ENCODE measurements at regions not wholly inside any gene's neighbourhood (a gene's known extent, or its start where the extent isn't known, plus 50 kb on each side); places are given as distances from the start of the nearest gene placed in this dataset.
A peak's percentile ranks its signal among the peaks of the same experiment; 100 is the strongest.

DNA sequence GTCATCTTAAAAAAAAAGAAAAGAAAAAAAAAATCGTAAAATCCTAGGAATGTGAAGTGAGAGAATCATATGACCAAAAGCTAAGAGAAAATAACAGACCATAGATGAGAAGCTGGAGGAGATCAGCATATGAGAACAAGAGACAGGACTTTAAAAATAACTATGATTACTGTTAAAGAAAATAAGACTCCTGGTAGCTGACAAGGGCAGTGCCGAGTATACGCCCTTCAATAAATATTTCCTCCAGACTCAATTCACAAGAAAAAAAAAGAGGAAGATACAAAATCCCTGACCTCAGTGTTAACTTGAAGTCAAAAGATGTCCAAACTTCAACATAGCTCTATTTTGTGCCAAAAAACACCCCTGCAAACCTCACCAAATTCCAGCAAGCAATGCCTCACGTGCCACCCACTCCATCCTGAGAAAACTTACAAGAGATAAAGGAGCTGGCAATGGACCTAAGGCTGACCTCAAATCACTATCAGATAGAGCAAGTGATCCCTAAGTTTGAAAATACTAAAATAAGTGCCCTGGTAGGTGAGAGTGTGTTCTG lies 817.2 kb downstream of the SOCS6 start:
- no peaks in the 10 kb centered on the region for H3K4me1 ChIP-seq (ENCODE audit: insufficient read depth, low read length)
- no peak for DNase-seq
- H3K4me3 ChIP-seq (ENCODE audit: low read length in 2 of 2), result no peak overlapping the region
- peaks cover 0 to 2% (median 0%) of the 10 kb centered on the region in 8 donors for H3K9me3 Mint-ChIP-seq
- no peaks in the 10 kb centered on the region for H3K9me3 ChIP-seq (ENCODE audit: control insufficient read depth in 1 of 2, low read length in 2 of 2)
- no peak overlapping the region for H3K27ac Mint-ChIP-seq
- no peaks in the 10 kb centered on the region for H3K27me3 ChIP-seq (ENCODE audit: insufficient read depth, low read length)
- no peak overlapping the region for H3K27ac ChIP-seq (ENCODE audit: low read depth, low read length)
- intact Hi-C loops (cut with micrococcal nuclease), result no loop called here
- no peak overlapping the region for H3K4me3 Mint-ChIP-seq
- H3K36me3 Mint-ChIP-seq, result no peaks in the 10 kb centered on the region
- ChIA-PET POLR2A (ENCODE audit: partially characterized antibody) (no interaction called here), CTCF (ENCODE audit: partially characterized antibody) (no interaction called here)
- H3K27me3 Mint-ChIP-seq, result no peaks in the 10 kb centered on the region
- H3K36me3 ChIP-seq (ENCODE audit: insufficient read depth, low read length), result no peaks in the 10 kb centered on the region
- no peaks in the 10 kb centered on the region for H3K4me1 Mint-ChIP-seq

DNA sequence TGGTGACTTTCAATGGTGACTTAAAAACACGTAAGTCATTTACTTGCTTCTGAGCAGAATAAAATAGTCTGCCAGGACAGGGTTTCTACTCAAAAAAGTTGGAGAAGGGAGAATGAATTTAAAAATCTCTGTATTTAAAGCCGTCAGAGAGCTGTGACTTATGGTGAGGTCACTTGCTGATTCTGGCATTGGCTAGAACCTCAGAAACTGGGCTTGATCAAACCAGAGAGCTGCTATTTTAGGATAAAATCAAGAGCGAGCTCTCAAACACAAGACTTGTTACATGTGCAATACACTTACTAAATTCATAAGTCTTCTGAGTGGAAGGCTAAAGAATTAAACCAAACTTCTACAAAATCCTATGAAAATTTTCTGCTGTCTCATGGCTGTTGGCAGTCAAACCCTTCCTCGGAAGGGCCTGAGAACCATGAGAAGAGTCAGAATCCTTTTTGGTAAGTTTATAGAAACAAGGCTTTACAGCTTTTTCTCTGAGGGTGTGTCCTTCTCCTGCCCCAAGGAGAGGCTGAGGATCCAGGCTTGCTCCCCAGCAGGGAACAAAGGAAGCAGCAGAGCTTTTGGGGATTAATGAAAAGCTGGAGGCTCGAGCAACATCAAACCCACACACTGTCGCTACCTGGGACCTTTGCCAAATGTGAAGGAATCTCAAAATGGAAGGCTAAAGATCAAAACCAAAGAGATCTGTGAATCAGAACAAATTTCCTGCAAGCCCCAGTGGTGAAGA lies 816.4 kb downstream of the SOCS6 start:
- no peak overlapping the region for H3K4me3 ChIP-seq (ENCODE audit: low read length in 2 of 2)
- no peaks in the 10 kb centered on the region for H3K27me3 Mint-ChIP-seq
- no peaks in the 10 kb centered on the region for H3K27me3 ChIP-seq (ENCODE audit: insufficient read depth, low read length)
- peaks cover 0 to 2% (median 0%) of the 10 kb centered on the region in 8 donors for H3K9me3 Mint-ChIP-seq
- ChIA-PET POLR2A (ENCODE audit: partially characterized antibody) (no interaction called here), CTCF (ENCODE audit: partially characterized antibody) (no interaction called here)
- H3K27ac Mint-ChIP-seq, result no peak overlapping the region
- no peak overlapping the region for H3K27ac ChIP-seq (ENCODE audit: low read depth, low read length)
- H3K4me3 Mint-ChIP-seq, result no peak overlapping the region
- no peaks in the 10 kb centered on the region for H3K36me3 Mint-ChIP-seq
- H3K36me3 ChIP-seq (ENCODE audit: insufficient read depth, low read length), result no peaks in the 10 kb centered on the region
- no peaks in the 10 kb centered on the region for H3K4me1 Mint-ChIP-seq
- no peak for DNase-seq
- no peaks in the 10 kb centered on the region for H3K4me1 ChIP-seq (ENCODE audit: insufficient read depth, low read length)
- no peaks in the 10 kb centered on the region for H3K9me3 ChIP-seq (ENCODE audit: control insufficient read depth in 1 of 2, low read length in 2 of 2)
- intact Hi-C loops (cut with micrococcal nuclease), result no loop called here

DNA sequence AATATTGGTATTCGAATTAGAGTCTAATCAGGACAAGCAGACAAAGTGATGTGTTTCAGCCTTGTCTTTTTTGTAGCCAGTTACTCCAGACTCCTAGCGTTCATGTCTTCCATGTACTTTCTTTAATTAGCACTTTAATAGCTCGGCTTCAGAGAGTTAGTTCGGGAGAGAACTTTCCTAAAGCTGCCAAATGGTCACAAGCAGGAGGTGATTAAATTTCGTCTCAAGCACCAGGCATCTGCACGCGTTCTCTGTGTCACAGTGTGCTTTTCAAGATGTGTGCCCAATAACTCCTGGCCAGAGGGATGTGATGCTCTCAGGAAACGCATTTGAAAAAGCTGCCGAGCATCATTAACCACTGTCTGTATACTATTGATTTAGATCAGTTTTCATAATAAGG lies 790.8 kb downstream of the SOCS6 start:
- H3K27me3 ChIP-seq (ENCODE audit: insufficient read depth, low read length), result no peaks in the 10 kb centered on the region
- Mint-ChIP-seq H3K27me3 (no peaks in the 10 kb centered on the region), H3K9me3 (peaks cover 0 to 8% (median 2%) of the 10 kb centered on the region in 8 donors), H3K4me3 (no peak overlapping the region), H3K27ac (no peak overlapping the region), H3K36me3 (no peaks in the 10 kb centered on the region), H3K4me1 (no peaks in the 10 kb centered on the region)
- H3K27ac ChIP-seq (ENCODE audit: low read depth, low read length), result no peak overlapping the region
- intact Hi-C loops (cut with micrococcal nuclease), result no loop called here
- POLR2A ChIA-PET (ENCODE audit: partially characterized antibody), result no interaction called here
- no peaks in the 10 kb centered on the region for H3K36me3 ChIP-seq (ENCODE audit: insufficient read depth, low read length)
- CTCF ChIA-PET (ENCODE audit: partially characterized antibody), result no interaction called here
- no peaks in the 10 kb centered on the region for H3K4me1 ChIP-seq (ENCODE audit: insufficient read depth, low read length)
- H3K4me3 ChIP-seq (ENCODE audit: low read length in 2 of 2), result no peak overlapping the region
- no peaks in the 10 kb centered on the region for H3K9me3 ChIP-seq (ENCODE audit: control insufficient read depth in 1 of 2, low read length in 2 of 2)
- DNase-seq, result no peak

DNA sequence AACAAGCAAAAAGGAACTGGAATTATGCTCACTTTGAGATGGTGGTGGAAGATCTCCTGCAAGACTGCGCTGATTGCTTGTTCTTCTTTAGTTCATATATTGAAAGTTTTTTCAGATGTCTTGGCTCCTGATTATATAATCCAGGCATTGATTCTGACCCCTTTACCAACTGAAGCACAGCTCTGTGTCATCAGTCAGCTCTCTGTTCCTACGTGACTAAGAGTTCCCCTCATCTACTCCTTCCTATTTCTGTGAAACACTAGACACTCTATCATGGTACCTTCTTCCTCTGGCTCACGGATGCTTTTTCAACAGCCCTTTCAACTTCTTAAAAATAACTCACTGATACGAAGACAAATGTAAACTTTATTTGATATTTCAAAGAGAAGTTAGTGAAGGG lies 788.6 kb downstream of the SOCS6 start:
- Mint-ChIP-seq H3K4me1 (no peaks in the 10 kb centered on the region), H3K27ac (peak overlapping the region in 1 of 7 donors; percentile 10), H3K4me3 (no peak overlapping the region), H3K36me3 (no peaks in the 10 kb centered on the region), H3K9me3 (peaks cover 0 to 8% (median 2%) of the 10 kb centered on the region in 8 donors), H3K27me3 (no peaks in the 10 kb centered on the region)
- intact Hi-C loops (cut with micrococcal nuclease), result no loop called here
- Histone ChIP-seq H3K27me3 (ENCODE audit: insufficient read depth, low read length) (no peaks in the 10 kb centered on the region), H3K4me3 (ENCODE audit: low read length in 2 of 2) (no peak overlapping the region), H3K27ac (ENCODE audit: low read depth, low read length) (no peak overlapping the region), H3K9me3 (ENCODE audit: control insufficient read depth in 1 of 2, low read length in 2 of 2) (no peaks in the 10 kb centered on the region), H3K4me1 (ENCODE audit: insufficient read depth, low read length) (no peaks in the 10 kb centered on the region), H3K36me3 (ENCODE audit: insufficient read depth, low read length) (no peaks in the 10 kb centered on the region)
- ChIA-PET POLR2A (ENCODE audit: partially characterized antibody) (no interaction called here), CTCF (ENCODE audit: partially characterized antibody) (no interaction called here)
- DNase-seq, result no peak

DNA sequence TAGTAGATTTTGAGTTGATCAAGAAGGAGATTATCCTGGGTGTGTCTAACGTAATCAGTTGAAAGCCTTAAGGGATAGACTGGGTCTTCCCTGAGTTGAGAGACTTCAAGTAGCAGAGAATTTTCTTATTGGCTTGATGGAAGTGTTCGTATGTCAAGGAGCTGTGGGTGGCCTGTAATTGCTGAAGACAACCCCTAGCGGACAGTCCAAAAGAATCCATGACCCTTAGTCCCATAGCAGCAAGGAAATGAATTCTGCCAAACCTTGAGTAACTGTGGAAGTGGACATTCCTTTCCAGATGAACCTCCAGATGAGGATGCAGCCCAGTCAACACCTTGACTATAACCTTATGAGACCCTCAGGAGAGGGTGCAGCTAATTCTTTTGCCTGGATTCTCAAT lies 786.3 kb downstream of the SOCS6 start:
- no peaks in the 10 kb centered on the region for H3K4me1 ChIP-seq (ENCODE audit: insufficient read depth, low read length)
- peaks cover 0 to 8% (median 3%) of the 10 kb centered on the region in 8 donors for H3K9me3 Mint-ChIP-seq
- ChIA-PET POLR2A (ENCODE audit: partially characterized antibody) (no interaction called here), CTCF (ENCODE audit: partially characterized antibody) (no interaction called here)
- H3K27ac Mint-ChIP-seq, result no peak overlapping the region
- H3K4me1 Mint-ChIP-seq, result no peaks in the 10 kb centered on the region
- no peak overlapping the region for H3K4me3 Mint-ChIP-seq
- intact Hi-C loops (cut with micrococcal nuclease), result no loop called here
- H3K9me3 ChIP-seq (ENCODE audit: control insufficient read depth in 1 of 2, low read length in 2 of 2), result no peaks in the 10 kb centered on the region
- no peaks in the 10 kb centered on the region for H3K27me3 Mint-ChIP-seq
- H3K27ac ChIP-seq (ENCODE audit: low read depth, low read length), result no peak overlapping the region
- H3K36me3 ChIP-seq (ENCODE audit: insufficient read depth, low read length), result no peaks in the 10 kb centered on the region
- H3K4me3 ChIP-seq (ENCODE audit: low read length in 2 of 2), result no peak overlapping the region
- no peaks in the 10 kb centered on the region for H3K27me3 ChIP-seq (ENCODE audit: insufficient read depth, low read length)
- DNase-seq, result no peak
- H3K36me3 Mint-ChIP-seq, result no peaks in the 10 kb centered on the region

DNA sequence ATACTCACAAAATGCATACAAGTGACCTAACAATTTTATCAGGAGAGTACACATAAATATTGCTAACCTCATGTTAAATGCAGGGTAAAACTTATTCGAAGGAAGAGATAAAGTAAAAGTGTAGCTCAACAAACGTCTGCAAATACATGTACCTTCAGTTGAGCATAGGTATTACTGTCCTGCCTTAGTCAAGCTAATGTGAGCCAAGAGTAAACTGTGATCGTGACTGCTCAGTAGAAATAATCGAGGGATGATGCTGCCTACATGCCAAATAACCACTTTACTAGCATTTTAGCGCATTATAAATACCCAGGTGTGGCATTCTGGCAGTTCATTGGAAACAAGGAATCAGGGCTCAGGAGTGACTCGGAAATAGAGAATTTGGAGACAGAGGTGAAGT lies 779.5 kb downstream of the SOCS6 start:
- intact Hi-C loops (cut with micrococcal nuclease), result no loop called here
- no peak overlapping the region for H3K27ac ChIP-seq (ENCODE audit: low read depth, low read length)

DNA sequence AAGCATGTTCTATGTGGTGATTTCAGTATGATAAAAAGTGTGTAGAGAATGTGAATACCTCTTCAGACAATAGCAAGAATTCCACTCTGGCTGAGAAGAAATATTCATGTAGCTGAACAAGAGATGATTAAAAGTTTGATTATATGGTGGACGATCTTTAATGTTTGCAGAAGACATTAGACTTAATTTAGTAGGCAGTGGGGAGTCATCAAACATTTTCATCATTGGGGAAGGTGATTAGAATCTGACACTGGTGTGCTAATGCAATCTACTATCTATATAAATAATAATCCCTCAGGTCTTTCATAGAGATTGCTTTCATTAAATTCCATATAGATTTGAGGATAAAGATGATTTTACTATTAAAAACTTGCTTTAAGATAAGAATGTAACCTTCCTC lies 761.0 kb downstream of the SOCS6 start:
- no peaks in the 10 kb centered on the region for H3K27me3 Mint-ChIP-seq
- intact Hi-C loops (cut with micrococcal nuclease), result no loop called here
- POLR2A ChIA-PET (ENCODE audit: partially characterized antibody), result no interaction called here

More for the DNA sequence above, 779.5 kb downstream of the SOCS6 start:
- no peaks in the 10 kb centered on the region for H3K27me3 ChIP-seq (ENCODE audit: insufficient read depth, low read length)
- CTCF ChIA-PET (ENCODE audit: partially characterized antibody), result no interaction called here
- no peak for DNase-seq
- no peaks in the 10 kb centered on the region for H3K4me1 Mint-ChIP-seq
- H3K36me3 Mint-ChIP-seq, result no peaks in the 10 kb centered on the region
- no peak overlapping the region for H3K27ac Mint-ChIP-seq
- peaks cover 0 to 6% (median 1%) of the 10 kb centered on the region in 8 donors for H3K9me3 Mint-ChIP-seq
- peaks cover 0 to 2% of the 10 kb centered on the region in 2 donors for H3K9me3 ChIP-seq (ENCODE audit: control insufficient read depth in 1 of 2, low read length in 2 of 2)
- H3K4me3 Mint-ChIP-seq, result no peak overlapping the region
- no peaks in the 10 kb centered on the region for H3K4me1 ChIP-seq (ENCODE audit: insufficient read depth, low read length)
- POLR2A ChIA-PET (ENCODE audit: partially characterized antibody), result no interaction called here
- no peak overlapping the region for H3K4me3 ChIP-seq (ENCODE audit: low read length in 2 of 2)
- no peaks in the 10 kb centered on the region for H3K36me3 ChIP-seq (ENCODE audit: insufficient read depth, low read length)
- no peaks in the 10 kb centered on the region for H3K27me3 Mint-ChIP-seq

More for the DNA sequence above, 761.0 kb downstream of the SOCS6 start:
- Mint-ChIP-seq H3K4me3 (no peak overlapping the region), H3K27ac (no peak overlapping the region), H3K9me3 (peaks cover 0 to 5% (median 2%) of the 10 kb centered on the region in 8 donors), H3K36me3 (no peaks in the 10 kb centered on the region), H3K4me1 (no peaks in the 10 kb centered on the region)
- H3K27me3 ChIP-seq (ENCODE audit: insufficient read depth, low read length), result no peaks in the 10 kb centered on the region
- no peak overlapping the region for H3K4me3 ChIP-seq (ENCODE audit: low read length in 2 of 2)
- CTCF ChIA-PET (ENCODE audit: partially characterized antibody), result no interaction called here
- no peaks in the 10 kb centered on the region for H3K9me3 ChIP-seq (ENCODE audit: control insufficient read depth in 1 of 2, low read length in 2 of 2)
- no peak overlapping the region for H3K27ac ChIP-seq (ENCODE audit: low read depth, low read length)
- DNase-seq, result no peak
- no peaks in the 10 kb centered on the region for H3K4me1 ChIP-seq (ENCODE audit: insufficient read depth, low read length)
- H3K36me3 ChIP-seq (ENCODE audit: insufficient read depth, low read length), result no peaks in the 10 kb centered on the region
